Mesothelial cell of epicardium (in vitro differentiated cells): ENCODE measurements at regions not wholly inside any gene's neighbourhood (a gene's known extent, or its start where the extent isn't known, plus 50 kb on each side); places are given as distances from the start of the nearest gene placed in this dataset.

Experiments used
- DNase-seq, 2 experiments: peaks; one replicate each; pipeline ENCODE4 v3.0.0; 2021; ENCODE audit warnings: low spot score in 2 of 2; ENCODE audit not compliant: unreplicated experiment in 2 of 2
- H3K27ac Mint-ChIP-seq: 2 replicates; pipeline ENCODE4 v1.8.0; 2021; ENCODE audit warnings: mixed read lengths
- H3K27me3 Mint-ChIP-seq: 2 replicates; pipeline ENCODE4 v1.8.0; 2021; ENCODE audit warnings: low read depth, mixed read lengths
- H3K36me3 Mint-ChIP-seq: 2 replicates; pipeline ENCODE4 v1.8.0; 2021; ENCODE audit warnings: mixed read lengths
- H3K4me1 Mint-ChIP-seq: 2 replicates; pipeline ENCODE4 v1.8.0; 2021; ENCODE audit warnings: mixed read lengths
- H3K4me3 Mint-ChIP-seq: 2 replicates; pipeline ENCODE4 v1.8.0; 2021; ENCODE audit warnings: mild to moderate bottlenecking, moderate library complexity, mixed read lengths
- H3K9me3 Mint-ChIP-seq: 2 replicates; pipeline ENCODE4 v1.8.0; 2021; ENCODE audit warnings: mixed read lengths
- CTCF ChIP-seq: fragments of 200-600 bp; sonication (generic); IDR thresholded peaks from one replicate; pipeline ENCODE4 v1.5.0; 2021; ENCODE audit warnings: antibody characterized with exemption; ENCODE audit not compliant: unreplicated experiment

GRCh38 chr5:68964679-68965078, 129.1 kb upstream of the SLC30A5 start:
- no peak for DNase-seq

GRCh38 chr5:68965926-68966325, 127.9 kb upstream of the SLC30A5 start:
- no peak for TF ChIP-seq CTCF
- H3K9me3 Mint-ChIP-seq: peaks cover 3% of the 10 kb centered on the region
- no peak overlapping the region for H3K4me3 Mint-ChIP-seq
- no peak for DNase-seq
- peaks cover 2% of the 10 kb centered on the region for H3K27me3 Mint-ChIP-seq
- peaks cover 6% of the 10 kb centered on the region for H3K4me1 Mint-ChIP-seq
- H3K27ac Mint-ChIP-seq: no peak overlapping the region
- H3K36me3 Mint-ChIP-seq: no peaks in the 10 kb centered on the region

More at GRCh38 chr5:68964679-68965078, 129.1 kb upstream of the SLC30A5 start:
- Mint-ChIP-seq H3K4me1 (peaks cover 6% of the 10 kb centered on the region), H3K27me3 (no peaks in the 10 kb centered on the region), H3K4me3 (no peak overlapping the region), H3K27ac (no peak overlapping the region), H3K9me3 (peaks cover 3% of the 10 kb centered on the region), H3K36me3 (no peaks in the 10 kb centered on the region)
- TF ChIP-seq CTCF: no peak

GRCh38 chr5:68966596-68966995, 127.2 kb upstream of the SLC30A5 start:
- H3K4me3 Mint-ChIP-seq: no peak overlapping the region
- no peak overlapping the region for H3K27ac Mint-ChIP-seq
- peaks cover 2% of the 10 kb centered on the region for H3K27me3 Mint-ChIP-seq
- H3K4me1 Mint-ChIP-seq: peaks cover 6% of the 10 kb centered on the region
- no peak for DNase-seq
- H3K9me3 Mint-ChIP-seq: peaks cover 3% of the 10 kb centered on the region
- TF ChIP-seq CTCF: no peak
- no peaks in the 10 kb centered on the region for H3K36me3 Mint-ChIP-seq

GRCh38 chr5:68968429-68968828, 125.4 kb upstream of the SLC30A5 start:
- Mint-ChIP-seq H3K27ac (no peak overlapping the region), H3K4me3 (no peak overlapping the region), H3K4me1 (no peaks in the 10 kb centered on the region), H3K36me3 (no peaks in the 10 kb centered on the region), H3K27me3 (peaks cover 2% of the 10 kb centered on the region), H3K9me3 (peaks cover 4% of the 10 kb centered on the region)
- no peak for DNase-seq
- TF ChIP-seq CTCF: no peak

GRCh38 chr5:68970617-68971016, 123.2 kb upstream of the SLC30A5 start:
- Mint-ChIP-seq H3K4me1 (no peaks in the 10 kb centered on the region), H3K27ac (no peak overlapping the region), H3K27me3 (peaks cover 2% of the 10 kb centered on the region), H3K9me3 (peaks cover 16% of the 10 kb centered on the region), H3K36me3 (no peaks in the 10 kb centered on the region), H3K4me3 (no peak overlapping the region)
- no peak for DNase-seq
- TF ChIP-seq CTCF: no peak

GRCh38 chr5:68973696-68974095, 120.1 kb upstream of the SLC30A5 start:
- peaks cover 40% of the 10 kb centered on the region for H3K9me3 Mint-ChIP-seq
- no peak for DNase-seq
- H3K27me3 Mint-ChIP-seq: peaks cover 2% of the 10 kb centered on the region
- no peaks in the 10 kb centered on the region for H3K4me1 Mint-ChIP-seq
- H3K4me3 Mint-ChIP-seq: no peak overlapping the region
- no peaks in the 10 kb centered on the region for H3K36me3 Mint-ChIP-seq
- no peak for TF ChIP-seq CTCF
- no peak overlapping the region for H3K27ac Mint-ChIP-seq
